A673 (cell line): ENCODE measurements at regions not wholly inside any gene's neighbourhood (a gene's known extent, or its start where the extent isn't known, plus 50 kb on each side); places are given as distances from the start of the nearest gene placed in this dataset.

Experiments
- BruUV-seq: library from RNA; stranded (reverse); fragments of 400-500 nt; replicated peaks from 2 replicates; lab custom pipeline; 2021; lab: Mats Ljungman, UMichigan
- CTCF ChIA-PET: fragments of 300-600 bp; sonication (Branson Sonifier 250); formaldehyde crosslinking; loops from one replicate; lab custom pipeline; 2022; ENCODE audit warnings: antibody characterized with exemption; lab: Charles Lee
- POLR2A ChIA-PET: fragments of 300-600 bp; sonication (Branson Sonifier 250); formaldehyde crosslinking; loops from one replicate; lab custom pipeline; 2022; ENCODE audit warnings: antibody characterized with exemption; ENCODE audit not compliant: low non-redundant PET; lab: Charles Lee
- DNase-seq: peaks from one replicate; pipeline ENCODE4 v3.0.0-alpha.2; 2015; ENCODE audit warnings: low spot score
- H3K27ac ChIP-seq: fragments of 200-600 bp; sonication (generic); 2 replicates; pipeline ENCODE4 v1.5.1; 2016; ENCODE audit warnings: mixed run types, low read depth, mild to moderate bottlenecking, mixed read lengths, antibody characterized with exemption, low read length; ENCODE audit not compliant: poor library complexity, severe bottlenecking
- H3K27me3 ChIP-seq: fragments of 200-600 bp; sonication (generic); replicated peaks from 2 replicates; pipeline ENCODE4 v1.6.1; 2017; ENCODE audit warnings: mixed run types, low read depth, mild to moderate bottlenecking, mixed read lengths, antibody characterized with exemption, low read length; ENCODE audit not compliant: insufficient read depth, poor library complexity
- H3K36me3 ChIP-seq: fragments of 200-600 bp; sonication (generic); 2 replicates; pipeline ENCODE4 v1.6.1; 2016; ENCODE audit warnings: mixed run types, mild to moderate bottlenecking, mixed read lengths, antibody characterized with exemption, low read length; ENCODE audit not compliant: insufficient read depth, poor library complexity, severe bottlenecking
- H3K4me1 ChIP-seq: fragments of 200-600 bp; sonication (generic); 2 replicates; pipeline ENCODE4 v1.6.1; 2017; ENCODE audit warnings: mixed run types, mild to moderate bottlenecking, mixed read lengths, antibody characterized with exemption, low read length; ENCODE audit not compliant: insufficient read depth, poor library complexity, severe bottlenecking
- H3K4me3 ChIP-seq: fragments of 200-600 bp; sonication (generic); 2 replicates; pipeline ENCODE4 v1.5.1; 2016; ENCODE audit warnings: low read depth, mixed run types, mild to moderate bottlenecking, mixed read lengths, low read length; ENCODE audit not compliant: poor library complexity, severe bottlenecking
- H3K9me3 ChIP-seq: fragments of 200-600 bp; sonication (generic); 2 replicates; pipeline ENCODE4 v1.6.1; 2016; ENCODE audit warnings: mixed run types, low read depth, mild to moderate bottlenecking, mixed read lengths, antibody characterized with exemption, low read length; ENCODE audit not compliant: poor library complexity, severe bottlenecking
- CTCF ChIP-seq: fragments of 300-800, 200-600 bp; sonication (generic); conservative IDR thresholded peaks from 2 replicates; pipeline ENCODE4 v1.5.1; 2017; ENCODE audit warnings: low read depth, mild to moderate bottlenecking, antibody characterized with exemption, low read length, moderate library complexity, mixed read lengths
- EZH2 ChIP-seq: fragments of 200-600 bp; sonication (generic); IDR thresholded peaks from 2 replicates; pipeline ENCODE4 v1.6.1; 2017; ENCODE audit warnings: borderline replicate concordance, low read depth, mild to moderate bottlenecking, mixed read lengths, antibody characterized with exemption, low read length; ENCODE audit not compliant: poor library complexity, severe bottlenecking
- intact Hi-C: fragments of 100-400 bp; cut with micrococcal nuclease; formaldehyde crosslinking; loops from one replicate; pipeline ENCODE4 v1.10.0; 2022; ENCODE audit not compliant: unreplicated experiment

DNA sequence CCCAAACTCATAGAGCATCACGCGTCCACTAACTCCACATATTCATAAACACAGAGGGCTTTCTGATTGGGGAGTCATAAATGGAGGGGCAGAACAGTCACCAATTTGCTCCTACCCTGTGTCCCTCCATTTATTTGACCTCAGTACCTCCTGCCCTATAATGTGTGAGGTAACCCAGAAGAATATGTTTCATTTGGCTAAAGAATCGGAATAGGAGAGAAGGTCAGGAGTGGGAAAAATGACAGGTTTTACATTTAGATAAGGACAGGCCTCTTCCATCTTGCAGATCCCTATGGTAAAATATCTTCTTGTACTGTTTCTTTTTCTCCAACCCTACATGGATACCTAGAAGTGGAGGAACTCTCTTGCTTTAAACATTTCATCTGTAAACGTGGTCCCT is 578.0 kb downstream of the TUSC7 start:
- no peaks in the 10 kb centered on the region for H3K9me3 ChIP-seq
- no TSS peak for BruUV-seq
- H3K27ac ChIP-seq = no peak overlapping the region
- POLR2A ChIA-PET = no interaction called here
- DNase-seq = no peak
- no peak for TF ChIP-seq EZH2
- TF ChIP-seq CTCF = no peak
- intact Hi-C loops = no loop called here
- H3K36me3 ChIP-seq = no peaks in the 10 kb centered on the region
- no peak overlapping the region for H3K4me3 ChIP-seq
- CTCF ChIA-PET = no interaction called here
- no peaks in the 10 kb centered on the region for H3K4me1 ChIP-seq
- H3K27me3 ChIP-seq = no peaks in the 10 kb centered on the region

DNA sequence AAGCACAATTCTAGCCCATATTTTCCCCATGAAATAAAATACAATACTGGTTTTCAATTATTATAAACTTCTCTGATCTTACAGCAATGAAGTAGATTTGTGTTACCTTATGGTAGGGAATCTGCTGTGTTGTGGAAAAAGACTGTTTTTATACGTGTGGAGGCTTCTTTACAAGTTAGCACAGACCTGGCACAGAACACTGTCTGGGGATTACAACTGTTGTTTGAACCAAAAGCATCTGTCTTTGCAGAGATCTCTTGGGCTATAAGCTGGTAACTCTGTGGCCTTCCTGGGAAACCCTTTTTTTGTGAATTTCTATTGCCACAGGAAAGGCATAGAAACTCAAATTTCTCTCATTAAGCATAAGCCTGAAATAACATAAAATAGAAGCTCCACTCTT is 581.9 kb downstream of the TUSC7 start:
- Histone ChIP-seq H3K4me3 (no peak overlapping the region), H3K27ac (no peak overlapping the region), H3K9me3 (no peaks in the 10 kb centered on the region), H3K36me3 (no peaks in the 10 kb centered on the region), H3K27me3 (no peaks in the 10 kb centered on the region), H3K4me1 (no peaks in the 10 kb centered on the region)
- POLR2A ChIA-PET = interaction anchor here (0.6 kb wide), 1 partner anchor 10 kb away, joined by 3 read pairs; no protein-coding TSS in a partner anchor
- intact Hi-C loops = no loop called here
- BruUV-seq = no TSS peak
- CTCF ChIA-PET = no interaction called here
- no peak for DNase-seq
- TF ChIP-seq EZH2 = no peak
- no peak for TF ChIP-seq CTCF

- Histone ChIP-seq H3K27me3 (no peaks in the 10 kb centered on the region), H3K27ac (no peak overlapping the region), H3K36me3 (no peaks in the 10 kb centered on the region), H3K9me3 (no peaks in the 10 kb centered on the region), H3K4me3 (no peak overlapping the region), H3K4me1 (no peaks in the 10 kb centered on the region)
- no peak for TF ChIP-seq CTCF
- TF ChIP-seq EZH2 = no peak
- POLR2A ChIA-PET = no interaction called here
- CTCF ChIA-PET = no interaction called here
- DNase-seq = no peak
- BruUV-seq = no TSS peak
- intact Hi-C loops = no loop called here
Measured at GRCh38 chr3:117297065-117297464, 587.5 kb downstream of the TUSC7 start.
